ENCODE measurements at regions not wholly inside any gene's neighbourhood (a gene's known extent, or its start where the extent isn't known, plus 50 kb on each side); places are given as distances from the start of the nearest gene placed in this dataset.

- Histone ChIP-seq H2AFZ (ENCODE audit: low read length) (peak overlapping the region; percentile 86), H4K20me1 (ENCODE audit: insufficient read depth, low read length) (no peaks in the 10 kb centered on the region), H3K27me3 (ENCODE audit: control insufficient read depth in 1 of 2, insufficient read depth in 2 of 2, low read length in 2 of 2) (no peaks in the 10 kb centered on the region; a peak in 1 of 5 replicates), H3K27ac (ENCODE audit: extremely low read length, insufficient read depth, low read length) (no peak overlapping the region), H3K4me2 (ENCODE audit: low read depth, low read length) (peak overlapping the region; percentile 72), H3K4me3 (replicated peaks in 1 of 3; ENCODE audit: insufficient read depth in 1 of 3, low read depth in 2 of 3, low read length in 3 of 3) (peak overlapping the region in 1 of 3 experiments; percentile 48; a peak in 1 of 6 replicates), H3K4me1 (ENCODE audit: insufficient read depth, low read length) (no peaks in the 10 kb centered on the region; the same call in 1 of the 2 replicates), H3K9ac (ENCODE audit: insufficient read depth, low read depth, low read length) (no peak overlapping the region), H3K9me3 (ENCODE audit: low read length) (no peaks in the 10 kb centered on the region), H3K36me3 (replicated peaks in 1 of 2; ENCODE audit: control insufficient read depth in 1 of 2, insufficient read depth in 2 of 2, low read length in 2 of 2) (no peaks in the 10 kb centered on the region), H3K79me2 (ENCODE audit: insufficient read depth, low read length) (no peaks in the 10 kb centered on the region)
- DNase-seq (ENCODE audit: low spot score), result no peak
- intact Hi-C loops (cut with micrococcal nuclease; ENCODE audit: unreplicated experiment), result no loop called here
- BruUV-seq (replicated peaks), result no TSS peak
- CTCF ChIA-PET (ENCODE audit: low intra/inter-chr PET ratio, low total read pairs), result no interaction called here
- POLR2A ChIA-PET, result no interaction called here
- FAIRE-seq, result no peak
- in situ Hi-C loops (cut with HindIII; ENCODE audit: extremely low pct_ligation_motif_present, low pct_unique_long_range_greater_than_20kb), result no loop called here
- ATAC-seq, result peak; percentile 26; the same call in 2 of the 3 replicates
- TF ChIP-seq ZSCAN12 (CRISPR knock-in tag; IDR thresholded peaks at IDR 0.05) (no peak), ZBTB3 (CRISPR knock-in tag; IDR thresholded peaks at IDR 0.05; ENCODE audit: borderline replicate concordance, low read depth) (no peak), ZNF563 (CRISPR knock-in tag; IDR thresholded peaks at IDR 0.05) (no peak), HNRNPH1 (optimal IDR thresholded peaks at IDR 0.05; ENCODE audit: low read depth, low read length) (no peak), TRAFD1 (CRISPR knock-in tag; IDR thresholded peaks at IDR 0.05; ENCODE audit: borderline replicate concordance) (no peak), RARG (CRISPR knock-in tag; IDR thresholded peaks at IDR 0.05; ENCODE audit: low read depth) (no peak), NCOA5 (CRISPR knock-in tag; IDR thresholded peaks at IDR 0.05) (no peak), IRF1 (CRISPR knock-in tag; IDR thresholded peaks at IDR 0.05; ENCODE audit: low read depth) (no peak)
Measured at GRCh38 chr4:75180217-75180616, 247.3 kb downstream of the PARM1 start.
